Stomach (tissue), 4 donors: ENCODE measurements at regions not wholly inside any gene's neighbourhood (a gene's known extent, or its start where the extent isn't known, plus 50 kb on each side); places are given as distances from the start of the nearest gene placed in this dataset.

Experiments
- CTCF ChIP-seq, 7 experiments: fragments of 450-650 bp in 4 of 7; fragments of 200-600 bp in 3 of 7; sonication (generic) in 3 of 7; IDR thresholded peaks; one replicate each; pipeline ENCODE4 v1.5.1; 2016 to 2019; ENCODE audit warnings: antibody characterized with exemption in 7 of 7, control low read depth in 2 of 7, mild to moderate bottlenecking in 1 of 7
- POLR2A ChIP-seq, 4 donors: fragments of 450-650 bp; IDR thresholded peaks; one replicate each; pipeline ENCODE4 v1.6.1; 2016; ENCODE audit warnings: antibody characterized with exemption in 4 of 4, control low read depth in 2 of 4, mild to moderate bottlenecking in 1 of 4, moderate library complexity in 1 of 4
- POLR2AphosphoS5 ChIP-seq, 3 donors: sonication (generic); formaldehyde crosslinking; IDR thresholded peaks; one replicate each; pipeline ENCODE4 v1.6.1; 2016; ENCODE audit warnings: antibody characterized with exemption in 3 of 3

GRCh38 chr1:219489636-219490035 lies 123.3 kb downstream of the ZC3H11B start:
- TF ChIP-seq CTCF (IDR thresholded peaks at IDR 0.05) (no peak), POLR2A (IDR thresholded peaks at IDR 0.05) (no peak), POLR2AphosphoS5 (IDR thresholded peaks at IDR 0.05) (no peak)
